HG03439 (cell line): ENCODE measurements at regions not wholly inside any gene's neighbourhood (a gene's known extent, or its start where the extent isn't known, plus 50 kb on each side); places are given as distances from the start of the nearest gene placed in this dataset.

Experiments used
- ATAC-seq: cut with Tn5 transposase; IDR thresholded peaks from one replicate; pipeline ENCODE4 v1.9.1; 2021; ENCODE audit warnings: mild to moderate bottlenecking, moderate library complexity; ENCODE audit not compliant: unreplicated experiment

DNA sequence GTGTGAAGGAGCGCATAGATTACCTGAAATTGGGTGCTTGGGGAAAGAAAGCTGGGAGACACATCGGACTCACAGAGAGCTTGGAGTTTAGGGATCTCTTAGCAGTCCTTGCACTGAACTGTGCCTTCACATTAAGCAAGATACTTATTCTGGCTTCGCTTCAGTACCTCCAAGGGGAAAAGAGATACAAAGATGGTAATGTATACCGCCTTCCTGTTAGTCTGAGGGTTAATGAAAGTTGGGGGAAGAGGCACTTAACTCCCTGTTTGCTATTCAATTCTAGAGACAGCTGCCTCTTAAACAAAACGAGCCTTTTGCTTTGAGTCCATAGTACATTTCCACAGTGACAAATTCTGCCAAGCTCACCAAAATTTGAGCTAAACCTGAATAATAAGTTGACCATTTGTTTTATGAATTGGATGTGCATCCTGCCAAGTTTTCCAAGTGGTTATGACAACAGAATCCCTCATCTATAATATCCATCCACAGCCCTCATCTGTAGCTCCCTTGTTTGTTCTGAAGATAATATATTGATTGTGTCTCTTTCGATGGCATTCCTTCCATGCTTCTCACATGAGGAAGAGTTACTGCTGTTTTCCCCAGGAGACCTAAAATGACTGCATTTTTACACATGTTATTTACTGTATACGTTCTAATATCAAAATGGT lies 287.1 kb upstream of the ATP5MC3 start:
- ATAC-seq, result no peak

DNA sequence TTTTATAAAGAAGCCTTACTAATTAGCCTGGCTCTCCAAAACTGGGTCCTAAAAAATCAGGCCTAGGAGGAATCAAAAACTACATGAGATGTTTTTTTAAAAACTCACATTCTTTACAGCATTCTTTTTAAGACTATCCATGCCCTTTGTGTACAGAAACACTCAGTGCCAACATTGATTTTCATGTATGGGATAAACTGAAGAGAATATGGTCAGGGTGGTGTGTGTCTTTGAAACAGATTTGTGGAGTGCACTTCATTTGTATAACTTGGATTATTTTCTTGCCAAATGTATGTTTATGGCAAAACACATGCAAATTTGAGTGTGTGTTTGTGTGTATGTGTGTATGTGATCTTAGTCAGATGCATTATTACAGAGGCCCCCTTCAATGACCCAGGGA lies 283.6 kb upstream of the ATP5MC3 start:
- no peak for ATAC-seq

DNA sequence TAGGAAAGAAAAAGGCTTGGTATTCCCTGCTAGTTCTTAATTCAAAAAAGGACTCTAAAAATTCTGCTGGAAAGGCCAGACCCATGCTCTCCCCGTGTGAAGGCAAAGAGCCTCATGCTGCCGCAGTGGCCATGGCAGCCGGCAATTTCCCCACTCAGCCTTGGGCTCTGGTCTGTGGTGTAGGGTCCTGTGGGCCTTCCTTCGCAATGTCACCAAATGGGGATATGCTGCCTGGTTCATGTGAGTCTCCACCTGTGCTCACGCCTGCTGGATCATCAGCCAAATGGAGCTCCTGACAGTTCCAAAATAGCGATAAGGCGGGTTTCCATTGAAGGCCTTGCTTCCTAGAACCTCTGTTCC lies 282.8 kb upstream of the ATP5MC3 start:
- no peak for ATAC-seq

DNA sequence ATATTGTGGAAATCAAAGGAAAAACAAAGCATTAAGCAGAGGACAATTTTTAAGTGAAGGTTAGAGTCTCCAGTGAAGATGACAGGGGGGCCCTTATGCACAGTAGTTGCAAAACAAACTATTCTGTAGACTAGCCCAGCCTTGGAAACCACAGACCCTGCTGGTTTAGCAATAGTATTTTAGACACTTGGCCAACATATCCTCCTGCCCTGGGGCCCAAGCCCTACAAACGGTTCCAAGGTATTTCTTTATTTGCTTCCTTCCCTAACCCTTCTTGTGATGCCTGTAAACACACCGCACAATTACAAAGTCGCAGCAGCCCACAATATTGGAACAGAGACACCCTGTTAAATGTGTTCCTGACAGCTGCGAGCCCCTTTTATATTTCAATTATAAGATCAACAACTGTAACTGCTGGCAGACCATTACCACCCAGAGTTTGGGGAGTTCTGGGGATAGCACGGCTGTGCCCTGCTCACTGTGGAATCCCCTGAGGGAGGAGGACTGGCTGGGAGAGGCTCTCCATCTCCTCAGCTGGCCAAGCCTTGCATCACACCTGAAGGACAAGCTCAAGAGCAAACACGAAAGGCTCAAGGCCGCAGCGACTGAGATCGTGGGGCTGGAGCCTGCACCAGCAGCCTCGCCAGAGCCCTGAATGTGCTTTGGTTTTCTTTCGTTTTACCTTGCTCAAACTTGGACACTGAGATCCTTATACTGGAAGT lies 282.2 kb upstream of the ATP5MC3 start:
- ATAC-seq, result no peak

DNA sequence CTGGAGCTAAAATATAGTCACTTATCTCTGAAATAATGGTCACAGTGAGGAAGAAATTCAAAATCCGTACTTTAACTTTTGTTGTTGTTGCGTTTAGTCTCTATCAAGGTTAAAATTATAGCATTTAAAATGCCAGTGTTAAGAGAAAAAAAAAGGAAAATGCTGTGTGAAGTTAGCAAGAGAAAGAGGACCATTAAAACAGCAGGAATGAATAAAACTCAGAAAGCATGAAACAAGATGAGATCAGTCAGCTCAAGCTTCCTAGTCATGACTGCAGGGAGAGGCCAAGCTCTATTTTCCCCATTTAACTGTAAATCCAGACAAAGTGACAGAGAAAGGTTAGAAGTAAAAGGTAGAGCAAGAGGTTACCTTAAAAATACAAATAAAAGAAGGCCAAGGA lies 281.7 kb upstream of the ATP5MC3 start:
- no peak for ATAC-seq

DNA sequence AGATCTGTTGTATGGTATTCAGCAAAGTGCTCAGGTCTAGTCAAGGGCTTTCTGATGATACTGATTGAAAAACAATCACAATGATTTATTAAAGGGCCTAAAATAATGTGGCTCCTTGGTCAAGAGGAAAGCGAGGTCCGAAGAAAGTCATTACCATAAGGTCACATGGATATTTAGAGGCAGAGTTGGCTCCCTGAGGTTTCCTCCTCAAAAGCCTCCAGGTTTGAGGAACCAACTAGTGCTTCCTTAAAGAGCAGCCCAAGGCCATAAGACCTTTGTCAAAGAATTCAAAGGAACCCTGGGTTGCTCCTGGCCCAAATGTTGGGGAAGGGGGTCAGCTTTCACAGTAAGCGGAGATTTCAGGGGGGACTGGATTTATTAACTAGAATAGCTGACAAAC lies 280.7 kb upstream of the ATP5MC3 start:
- ATAC-seq, result no peak

DNA sequence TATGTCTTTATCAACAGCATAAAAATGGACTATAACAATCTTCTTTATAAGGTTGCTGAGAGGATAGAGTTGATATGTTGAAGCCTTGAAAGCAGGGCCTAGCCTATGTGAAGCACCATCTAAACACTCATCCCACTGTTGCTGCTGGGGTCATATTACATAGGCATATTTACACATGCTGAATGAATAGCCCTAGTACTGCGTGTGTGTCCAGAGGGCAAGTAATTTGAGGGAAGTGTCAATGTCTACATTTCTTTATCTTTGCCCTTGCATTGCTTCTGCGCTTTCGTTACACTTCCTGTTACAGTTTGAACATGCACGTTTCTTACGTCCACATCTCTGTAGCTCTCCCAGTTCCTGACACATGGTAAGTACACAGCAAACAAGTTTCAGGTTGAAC lies 280.3 kb upstream of the ATP5MC3 start:
- ATAC-seq, result no peak

DNA sequence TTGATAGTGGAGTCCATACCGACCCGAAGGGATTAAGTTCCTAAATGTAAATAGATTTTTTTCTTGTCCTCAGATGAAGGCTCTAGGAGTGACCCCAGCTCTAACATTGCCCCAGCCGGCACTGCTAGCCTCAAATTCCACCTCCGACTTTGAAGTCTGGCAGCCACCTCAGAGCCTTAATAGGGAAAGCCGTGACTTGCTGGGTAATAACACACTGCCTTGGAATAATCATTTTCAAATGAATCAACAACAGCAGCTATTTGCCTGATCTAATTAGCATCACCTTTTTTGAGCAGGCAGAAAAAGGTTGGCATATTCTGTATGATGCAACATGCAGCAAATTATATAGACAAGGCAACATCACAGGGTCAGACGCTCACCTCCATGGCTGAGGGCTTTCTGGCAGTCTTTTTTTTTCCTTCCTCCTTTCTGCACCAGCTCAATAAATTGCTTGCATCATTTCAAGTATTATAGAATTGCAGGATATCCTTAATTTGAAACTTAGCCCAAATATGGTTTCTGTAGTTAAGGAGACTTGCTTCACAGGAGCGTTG lies 276.5 kb upstream of the ATP5MC3 start:
- ATAC-seq, result no peak

DNA sequence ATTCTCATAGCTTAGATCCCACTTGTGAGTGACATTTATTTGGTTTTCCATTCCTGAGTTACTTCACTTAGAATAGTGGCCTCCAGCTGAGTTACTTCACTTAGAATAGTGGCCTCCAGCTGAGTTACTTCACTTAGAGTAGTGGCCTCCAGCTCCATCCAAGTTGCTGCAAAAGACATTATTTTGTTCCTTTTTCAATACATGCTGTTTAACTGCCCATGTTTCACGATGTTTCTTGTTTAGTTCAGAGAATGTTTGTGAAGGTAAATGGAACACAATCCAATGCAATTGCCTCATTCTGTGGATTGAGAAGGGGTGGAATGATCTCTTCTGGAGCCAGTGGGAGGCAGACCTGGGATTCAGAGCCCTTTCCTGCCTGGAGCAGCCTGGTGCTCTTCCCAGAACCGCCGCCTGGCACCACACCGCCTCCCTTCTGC lies 273.5 kb upstream of the ATP5MC3 start:
- no peak for ATAC-seq

DNA sequence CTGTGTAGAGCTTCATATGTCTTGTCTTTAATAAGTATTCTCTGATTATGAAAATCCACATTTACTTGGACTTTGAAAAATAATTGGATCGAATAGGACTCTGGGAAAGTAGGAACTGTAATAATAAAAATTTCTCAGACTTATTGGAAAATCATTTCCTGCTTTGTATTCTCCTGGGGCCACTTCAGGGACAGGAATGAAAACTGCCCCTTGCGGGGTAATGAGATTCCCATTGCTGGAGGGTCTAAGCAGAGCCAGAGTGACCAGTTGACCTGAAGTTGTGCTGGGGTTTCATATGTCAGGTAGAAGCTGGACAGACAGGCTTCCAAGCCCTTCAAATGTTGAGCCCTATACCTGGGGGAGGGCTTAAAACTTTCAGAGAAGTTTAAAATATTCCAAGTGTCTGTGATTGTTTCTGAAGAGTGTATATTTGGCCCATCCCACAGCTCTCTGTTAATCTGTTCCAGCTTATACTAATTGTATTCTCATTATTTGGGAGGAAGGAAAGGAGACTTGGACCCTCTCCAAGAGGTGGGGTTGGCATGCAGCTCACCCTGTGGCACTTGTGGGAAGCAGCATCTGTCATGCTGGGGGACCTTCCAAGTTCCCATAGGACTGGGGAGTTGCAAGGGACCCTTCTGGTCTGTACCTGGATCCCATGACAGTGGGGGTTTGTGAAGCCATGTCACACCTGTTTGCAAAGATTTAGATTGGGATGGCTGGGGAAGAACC lies 268.7 kb upstream of the ATP5MC3 start:
- no peak for ATAC-seq

DNA sequence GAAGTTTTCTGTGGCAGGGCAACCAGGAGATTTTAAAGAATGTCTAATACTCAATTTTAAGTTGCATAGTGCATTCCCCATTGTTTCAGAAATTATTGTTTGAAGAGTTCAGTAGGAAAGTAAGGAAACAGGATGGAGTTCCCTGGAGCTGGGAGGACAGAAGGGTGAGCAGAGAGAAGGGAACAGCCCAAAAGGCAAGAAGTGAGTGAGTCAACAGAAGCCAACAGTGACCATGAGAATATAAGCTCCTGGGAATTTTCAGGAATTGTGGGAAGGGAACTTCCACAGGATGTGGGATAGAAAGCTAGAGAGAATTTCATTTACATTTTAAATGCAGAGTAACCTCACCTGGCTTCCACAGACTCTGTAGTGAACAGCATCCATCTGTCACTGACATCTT lies 268.1 kb upstream of the ATP5MC3 start:
- no peak for ATAC-seq

DNA sequence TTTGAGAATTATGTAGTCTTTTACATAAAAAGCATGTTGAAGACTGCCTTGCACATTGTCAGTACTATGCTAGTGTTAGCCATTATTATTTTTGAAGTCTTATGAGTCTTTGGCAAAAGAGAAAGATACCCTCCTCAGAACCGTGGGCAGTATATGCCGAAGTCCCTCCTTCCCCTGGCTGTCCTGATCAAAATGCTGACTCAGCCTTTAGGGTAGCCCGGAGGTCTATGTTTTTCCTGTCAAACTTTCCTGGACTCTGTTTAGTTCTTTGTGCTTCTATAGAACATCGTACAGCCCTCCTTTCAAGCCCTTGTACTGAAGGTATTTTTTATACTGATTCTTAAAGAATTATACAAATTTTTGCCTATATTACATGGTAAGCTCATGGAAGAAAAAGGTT lies 264.7 kb upstream of the ATP5MC3 start:
- no peak for ATAC-seq

DNA sequence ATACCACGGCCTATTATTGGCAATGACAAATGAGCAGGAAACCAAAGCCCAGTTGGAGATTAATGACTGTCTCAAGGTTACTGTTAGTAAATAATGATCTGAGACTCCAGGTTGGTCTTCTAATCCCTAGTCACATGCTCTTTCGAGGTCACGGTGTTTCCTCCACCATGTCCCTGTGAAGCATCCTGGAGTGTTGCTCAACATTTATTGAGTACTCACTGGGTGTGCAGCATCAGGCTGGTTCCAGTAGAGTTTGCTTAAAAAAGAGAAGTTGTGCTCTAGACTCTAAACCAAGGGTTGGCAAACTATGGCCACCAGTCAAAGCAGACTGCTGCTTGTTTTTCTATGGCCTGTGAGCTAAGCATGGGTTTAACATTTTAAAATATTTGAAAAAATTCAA lies 263.8 kb upstream of the ATP5MC3 start:
- no peak for ATAC-seq

DNA sequence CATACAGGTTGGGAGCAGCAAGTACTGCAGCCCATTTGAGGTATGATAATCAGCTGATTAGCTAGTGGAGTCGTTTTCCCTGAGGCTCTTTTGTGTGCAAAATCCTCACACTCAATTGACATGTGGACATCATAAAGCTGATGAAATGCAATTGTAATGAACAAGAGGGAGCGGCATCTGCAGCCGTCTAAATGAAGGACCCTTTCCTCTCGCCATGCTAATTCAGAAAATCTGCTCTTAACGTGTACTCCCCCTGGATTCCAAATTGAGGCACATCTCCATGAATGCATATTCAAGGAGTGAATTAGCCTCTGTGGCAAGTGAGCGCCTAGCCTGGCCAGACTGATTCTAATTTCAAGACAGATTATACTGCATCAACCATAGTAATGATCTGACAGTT lies 260.9 kb upstream of the ATP5MC3 start:
- no peak for ATAC-seq

DNA sequence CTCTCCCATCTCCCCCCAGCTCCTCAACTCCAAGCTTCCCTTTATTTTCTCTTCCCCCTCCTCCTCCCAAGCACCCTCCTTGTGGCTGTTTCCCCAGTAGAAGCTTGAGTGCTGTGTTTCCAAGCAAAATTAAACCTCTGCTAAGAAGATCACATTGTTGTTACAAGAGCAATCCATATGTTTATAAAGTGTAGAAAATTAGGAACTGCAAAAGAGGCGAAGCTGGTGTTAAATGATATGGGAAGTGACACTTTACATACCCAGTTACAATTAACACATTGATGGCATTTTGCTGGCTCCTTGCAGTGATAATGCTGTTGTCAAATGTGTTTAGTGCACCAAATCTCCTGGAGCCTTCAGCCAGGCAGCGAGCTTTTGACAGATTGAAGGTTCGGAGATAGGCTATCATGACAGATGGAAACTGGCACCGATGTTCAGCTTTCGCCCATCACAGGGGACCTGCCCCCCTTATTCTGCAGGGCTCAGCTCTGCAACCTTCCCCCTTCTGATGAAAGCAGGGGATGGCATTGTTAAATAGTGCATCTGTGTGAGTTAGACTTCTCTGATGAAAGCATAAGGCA lies 259.8 kb upstream of the ATP5MC3 start:
- no peak for ATAC-seq

DNA sequence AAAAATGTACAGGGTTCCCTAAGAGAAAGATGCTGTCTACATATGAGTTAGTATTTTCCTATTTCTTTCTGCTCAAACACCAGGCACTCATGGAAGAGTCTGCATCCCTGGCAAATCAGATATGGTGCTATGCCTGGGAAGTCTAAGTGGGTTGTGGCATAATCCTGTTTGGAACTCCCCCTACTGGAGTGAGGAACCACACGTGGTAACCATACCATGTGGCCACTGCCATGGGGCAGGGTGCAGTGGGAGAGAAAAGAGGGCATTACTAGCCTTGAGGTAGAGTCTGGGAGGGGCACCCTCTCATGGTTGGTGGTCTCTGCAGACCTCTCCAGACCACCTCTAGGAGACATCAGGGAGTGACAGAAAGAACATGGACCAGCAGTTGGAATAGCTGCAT lies 257.9 kb upstream of the ATP5MC3 start:
- no peak for ATAC-seq

DNA sequence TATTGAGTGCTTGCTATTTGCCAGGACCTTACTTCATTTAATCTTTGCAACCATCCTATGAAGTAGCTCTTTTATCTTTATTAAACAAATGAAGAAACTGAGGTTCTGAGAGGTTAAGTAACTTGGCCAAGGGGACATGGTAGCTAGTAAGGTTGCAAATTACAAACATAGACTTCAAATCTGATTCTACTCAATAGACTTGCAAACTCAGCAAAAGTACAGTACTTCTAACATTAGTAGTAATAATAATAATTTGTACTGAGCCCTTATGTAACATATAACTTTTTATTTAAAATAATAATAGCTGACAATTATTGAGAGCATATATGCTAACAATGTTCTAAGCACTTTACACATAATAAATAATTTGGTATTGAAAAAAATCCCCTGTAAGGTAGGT lies 255.7 kb upstream of the ATP5MC3 start:
- no peak for ATAC-seq

DNA sequence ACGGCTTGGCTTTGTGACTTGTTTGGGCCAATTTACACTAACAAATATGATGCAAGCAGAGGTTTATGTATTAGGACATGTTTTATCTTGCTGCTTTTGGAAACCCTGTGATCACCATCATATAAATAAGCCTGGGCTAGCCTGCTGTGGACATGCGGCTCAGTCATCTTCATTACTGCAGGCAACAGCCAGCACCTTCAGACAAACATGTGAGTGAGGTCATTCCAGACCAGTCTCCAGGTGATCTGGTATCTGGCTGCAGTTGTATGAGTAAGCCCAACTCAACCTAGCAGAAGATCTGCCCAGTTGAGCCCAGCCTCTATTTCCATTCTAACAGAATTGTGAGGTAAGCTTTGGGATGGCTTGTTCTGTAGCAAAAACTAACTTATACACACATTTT lies 254.6 kb upstream of the ATP5MC3 start:
- ATAC-seq, result no peak

DNA sequence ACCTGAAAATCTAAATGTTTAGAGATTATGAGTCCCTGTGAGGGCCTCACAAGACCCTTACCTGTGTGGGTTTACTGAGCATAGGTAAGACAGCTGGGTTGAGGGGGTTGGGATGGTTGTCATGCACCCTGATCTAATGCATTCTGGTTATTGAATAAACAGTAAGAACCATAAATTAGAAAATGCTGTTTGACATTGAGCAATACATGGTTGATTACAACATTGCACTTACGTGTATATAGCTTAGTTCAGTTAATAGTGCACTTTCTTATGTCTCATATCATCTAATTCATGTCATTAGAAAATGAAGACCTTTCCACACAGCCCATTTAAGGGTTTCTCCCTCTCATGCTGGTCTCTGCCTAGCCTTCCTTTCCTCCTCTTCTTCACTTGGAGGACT lies 253.5 kb upstream of the ATP5MC3 start:
- ATAC-seq, result no peak

DNA sequence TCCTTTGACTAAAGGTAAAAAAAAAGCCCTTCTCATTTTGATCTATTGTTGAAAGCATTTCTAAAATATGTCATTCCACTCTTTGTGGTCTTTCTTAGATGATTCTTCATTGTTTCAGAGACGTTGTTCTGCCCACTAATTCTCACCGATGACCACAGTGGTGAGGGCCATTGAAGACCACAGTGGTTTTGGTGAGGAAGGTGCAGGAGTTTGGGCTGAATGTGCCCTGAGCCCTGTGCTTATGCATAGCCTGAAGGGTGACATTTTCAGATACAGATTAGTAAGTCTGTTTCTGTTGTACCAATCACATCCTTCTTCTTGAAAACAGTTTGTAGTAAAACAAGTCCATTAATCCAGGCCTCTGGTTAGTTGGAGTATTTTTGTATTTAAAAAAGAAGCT lies 251.3 kb upstream of the ATP5MC3 start:
- ATAC-seq, result no peak

DNA sequence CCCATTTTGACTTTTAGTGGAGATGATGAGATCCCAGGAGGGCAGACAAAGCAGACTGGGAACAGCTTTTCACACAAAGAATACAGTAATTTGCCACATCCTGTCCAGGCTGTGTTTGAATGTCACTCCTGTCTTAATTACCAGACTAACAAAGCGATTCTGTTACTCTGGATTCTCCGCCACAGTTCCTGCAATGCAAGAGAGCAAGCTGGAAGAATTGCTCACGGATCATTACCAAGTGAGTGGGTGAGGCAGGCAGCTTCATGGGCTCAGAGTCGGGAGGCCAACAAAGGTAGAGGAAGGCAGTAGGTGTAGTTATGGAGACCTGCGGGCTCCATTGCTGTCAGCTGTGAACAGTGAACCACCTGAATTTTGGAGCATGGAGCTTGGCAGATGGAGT lies 250.5 kb upstream of the ATP5MC3 start:
- ATAC-seq, result no peak
